GM19438 (cell line): ENCODE measurements at regions not wholly inside any gene's neighbourhood (a gene's known extent, or its start where the extent isn't known, plus 50 kb on each side); places are given as distances from the start of the nearest gene placed in this dataset.
"Not testable (repeated sequence)": the region's sequence is repeated elsewhere in the genome, so short reads cannot be mapped to it uniquely, and the experiment has no call there.

Experiments used
- ATAC-seq: cut with Tn5 transposase; IDR thresholded peaks from one replicate; pipeline ENCODE4 v1.9.1; 2021; ENCODE audit warnings: low read depth; ENCODE audit not compliant: unreplicated experiment

DNA sequence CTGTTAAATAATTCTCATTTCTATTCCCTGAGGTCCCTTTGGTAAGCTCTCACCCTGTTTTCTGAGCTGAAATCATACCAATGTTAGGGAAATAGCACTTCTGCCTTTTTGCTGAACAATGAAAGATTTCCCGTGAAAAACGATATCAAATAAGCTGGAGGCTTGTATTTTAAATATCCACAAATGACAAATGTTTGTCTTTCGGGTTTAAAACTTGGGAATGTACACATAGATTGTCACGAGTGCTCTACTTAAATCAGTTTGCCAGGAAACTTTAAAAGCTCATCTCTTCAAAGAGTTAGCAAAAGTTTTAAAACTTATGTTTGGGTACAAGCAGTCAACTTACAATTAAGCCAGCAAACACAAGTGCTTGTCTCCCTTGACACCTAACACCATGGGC, 393.5 kb upstream of the MON1B start:
- no peak for ATAC-seq

DNA sequence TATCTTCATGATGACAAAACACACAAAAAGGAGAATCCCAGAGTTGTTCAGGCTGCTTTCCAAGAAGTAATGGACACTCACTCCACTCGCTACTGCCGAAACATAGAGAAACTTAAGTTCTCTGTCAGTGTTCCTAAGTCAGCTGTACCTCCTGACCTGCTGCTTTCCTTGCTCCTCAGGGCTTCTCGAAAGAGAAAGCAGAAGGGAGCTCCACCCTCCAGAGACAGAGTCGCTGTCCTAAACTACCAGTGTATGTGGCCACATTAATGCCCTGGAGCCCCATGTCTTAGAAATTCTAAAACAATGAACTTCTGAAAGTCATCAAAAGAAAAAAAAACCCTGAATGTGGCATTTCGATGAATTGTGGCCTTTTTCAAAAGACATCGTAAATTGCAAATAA, 390.8 kb upstream of the MON1B start:
- no peak for ATAC-seq

DNA sequence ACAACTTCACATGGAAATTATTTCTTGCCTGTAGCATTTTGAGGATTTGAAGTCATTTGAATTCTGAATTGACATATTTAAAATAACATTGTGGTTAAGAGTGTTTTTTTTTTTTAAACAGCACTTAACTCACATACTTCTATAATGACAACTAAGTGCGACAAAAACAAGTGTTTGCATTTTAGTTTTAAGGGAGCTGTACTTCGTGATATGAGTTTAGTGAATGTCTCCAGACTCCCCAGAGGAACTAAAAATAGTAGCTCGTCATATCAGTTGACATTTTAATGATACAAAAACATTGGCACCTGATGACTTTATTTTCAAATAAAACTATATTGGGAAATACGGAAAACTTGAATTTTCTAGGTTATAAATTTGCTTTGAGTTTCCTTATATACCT, 389.6 kb upstream of the MON1B start:
- no peak for ATAC-seq

DNA sequence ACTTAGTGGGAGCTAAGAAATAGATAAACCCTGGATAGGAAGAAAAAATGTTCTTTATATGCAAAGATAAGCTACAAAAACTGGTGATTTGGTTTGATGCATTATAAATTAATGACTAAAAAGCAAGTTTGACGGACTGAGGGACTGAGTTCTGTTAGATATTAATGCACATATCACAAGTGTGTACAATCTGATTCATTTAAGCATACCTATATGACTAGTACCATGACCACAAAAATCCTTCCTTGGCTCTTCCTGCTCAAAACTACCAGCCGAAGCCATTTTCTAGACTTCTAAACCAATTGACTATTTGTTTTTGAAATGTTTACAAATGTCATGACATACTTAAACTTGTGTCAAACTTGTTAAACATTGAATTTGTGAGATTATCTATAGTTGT, 374.5 kb upstream of the MON1B start:
- peak; percentile 64 for ATAC-seq

DNA sequence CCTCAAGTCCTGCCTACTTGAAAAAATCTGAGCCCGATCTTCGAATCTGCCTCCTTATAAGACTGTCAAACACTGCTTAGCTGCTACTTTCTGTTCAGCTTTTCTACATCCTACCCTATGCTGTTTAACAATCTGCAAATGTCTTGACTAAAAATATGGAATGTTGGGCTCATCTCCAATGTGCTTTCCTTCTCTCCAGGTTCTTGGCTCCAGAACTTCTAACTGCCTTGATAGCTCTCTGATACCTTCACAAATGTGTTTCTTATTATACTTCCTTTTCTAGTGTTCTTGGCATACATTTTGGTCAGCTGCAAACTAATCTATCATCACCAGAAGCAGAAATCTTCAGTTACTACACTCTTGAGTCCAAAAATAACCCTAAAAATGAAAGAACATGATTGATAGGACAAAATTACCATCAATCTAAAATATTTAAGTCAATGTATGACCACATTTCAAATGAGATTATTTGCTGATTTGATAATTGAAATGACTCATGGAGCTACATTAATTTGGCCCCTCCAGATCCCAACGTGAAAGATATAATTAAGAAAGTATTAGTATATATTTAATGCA, 372.3 kb upstream of the MON1B start:
- no peak for ATAC-seq

DNA sequence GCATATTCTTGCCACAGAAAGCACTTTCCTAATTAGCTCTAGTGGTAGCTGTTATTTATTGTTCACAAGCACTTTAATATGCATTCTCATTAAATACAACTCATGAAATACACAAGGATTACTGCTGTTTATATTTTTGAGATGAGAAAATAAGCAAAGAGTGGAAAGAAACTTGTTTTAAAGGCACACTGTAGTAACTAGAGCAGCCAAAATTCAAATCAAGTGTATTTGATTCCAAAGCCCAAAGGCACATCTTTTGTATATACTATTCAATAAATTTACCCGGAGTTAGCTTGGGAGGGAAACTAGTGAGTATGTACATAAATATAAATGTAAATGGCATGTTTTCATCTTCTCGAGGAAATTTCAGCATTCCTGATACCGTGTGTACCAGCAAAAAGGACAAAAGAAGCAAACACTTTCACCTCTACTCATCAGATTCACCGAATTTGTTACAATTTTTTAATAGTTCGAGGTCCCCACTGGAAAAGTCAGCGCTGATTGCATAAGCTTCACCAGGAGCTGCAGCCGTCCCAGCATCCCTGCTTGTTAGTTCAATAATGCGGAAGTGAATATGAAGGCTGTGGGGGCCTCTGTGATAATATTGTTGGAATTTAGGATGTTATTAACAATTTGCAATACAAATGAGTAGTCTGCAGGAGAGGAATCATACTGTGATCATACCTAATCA, 371.6 kb upstream of the MON1B start:
- no peak for ATAC-seq

DNA sequence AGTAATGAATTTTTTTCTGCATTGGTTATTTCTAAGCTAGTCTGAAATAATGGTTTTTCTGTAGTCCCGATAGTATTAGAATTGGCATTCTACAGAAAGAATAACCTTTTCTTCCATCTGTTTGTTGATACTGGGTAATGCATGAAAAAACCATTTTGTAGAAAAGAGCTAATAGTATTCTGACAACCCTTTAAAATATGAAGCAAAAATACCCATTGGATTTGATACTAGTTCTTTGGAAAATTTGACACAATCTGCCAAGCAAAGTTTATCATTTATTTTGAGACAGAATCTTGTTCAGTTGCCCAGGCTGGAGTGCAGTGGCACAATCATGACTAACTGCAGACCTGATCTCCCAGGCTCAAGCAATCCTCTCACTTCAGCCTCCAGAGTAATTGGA, 366.8 kb upstream of the MON1B start:
- no peak for ATAC-seq

DNA sequence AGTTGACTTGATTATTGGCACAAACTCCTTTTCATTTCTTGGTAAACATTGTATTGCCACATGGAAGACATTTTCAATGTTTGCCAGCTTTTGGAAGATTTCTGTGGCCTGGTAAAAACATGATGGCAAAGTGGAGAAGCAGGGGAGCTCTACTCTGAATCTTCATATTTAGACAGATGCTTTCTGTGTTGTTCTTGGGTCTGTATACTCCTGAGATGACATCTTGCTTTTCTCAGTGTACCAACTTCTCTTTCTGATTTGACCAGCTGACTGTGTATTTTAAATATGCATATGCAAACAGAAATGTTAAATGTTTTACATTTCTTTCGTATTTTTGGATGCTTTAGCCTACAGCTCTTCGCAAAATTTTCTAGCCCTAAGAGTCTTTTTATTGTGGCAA, 366.2 kb upstream of the MON1B start:
- no peak for ATAC-seq

DNA sequence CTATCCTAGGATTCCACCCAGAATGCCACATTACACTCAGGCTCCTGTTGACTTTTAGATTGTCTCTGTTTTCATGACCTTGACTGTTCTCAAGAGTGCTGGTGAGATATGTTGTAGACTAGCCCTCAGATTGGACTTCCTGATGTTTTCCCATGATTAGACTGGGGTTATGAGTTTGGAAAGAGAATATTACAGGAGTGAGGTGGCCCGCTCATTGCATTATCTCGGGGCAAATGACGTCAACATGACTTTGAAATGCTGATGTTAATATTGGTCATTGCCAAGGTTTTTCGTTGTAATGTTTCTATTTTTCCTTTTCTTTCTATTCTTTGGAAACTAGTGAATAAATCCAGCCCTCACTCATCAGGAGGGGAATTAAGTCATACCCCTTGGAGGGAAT, 355.7 kb upstream of the MON1B start:
- ATAC-seq, result no peak

DNA sequence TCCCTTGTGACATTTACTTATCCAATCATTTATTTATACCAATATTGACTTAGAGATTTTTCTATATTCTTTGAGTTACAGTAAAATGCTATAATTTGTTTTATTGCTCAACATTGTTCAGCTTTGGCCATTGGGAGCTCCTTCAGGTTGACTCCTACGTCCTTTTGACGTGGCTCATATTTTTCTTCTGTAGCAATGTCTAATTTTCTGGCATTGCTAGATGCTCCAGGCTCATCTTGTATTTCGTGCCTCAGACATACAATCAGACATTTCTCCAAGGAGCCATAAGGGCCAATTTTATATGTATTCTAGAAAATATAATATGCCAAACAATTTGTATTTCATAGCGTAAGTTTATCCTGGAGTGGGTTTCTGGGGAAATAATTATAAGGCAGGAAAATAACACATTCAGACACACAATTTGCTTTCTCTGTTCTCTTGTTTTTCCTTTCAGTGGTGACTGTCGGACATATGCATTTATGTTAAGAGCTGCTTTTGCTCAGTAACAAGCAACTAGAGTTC, 355.1 kb upstream of the MON1B start:
- ATAC-seq, result no peak

DNA sequence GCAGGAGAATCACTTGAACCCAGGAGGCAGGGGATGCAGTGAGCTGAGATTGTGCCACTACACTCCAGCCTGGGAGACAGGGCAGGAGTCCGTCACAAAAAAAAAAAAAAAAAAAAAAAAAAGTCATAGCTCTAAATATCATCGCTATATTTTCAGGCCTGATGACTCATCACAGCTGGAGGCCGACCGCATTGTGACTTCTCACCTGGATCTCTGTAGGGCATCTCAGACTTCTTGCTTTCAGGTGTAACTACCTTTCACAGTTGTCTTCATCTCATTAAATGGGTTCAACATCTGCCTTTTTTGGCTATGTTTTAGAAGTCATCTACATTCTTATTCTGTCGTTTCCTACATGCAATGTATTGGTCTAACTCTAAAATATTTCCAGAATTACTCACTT, 353.1 kb upstream of the MON1B start:
- ATAC-seq, result no peak

DNA sequence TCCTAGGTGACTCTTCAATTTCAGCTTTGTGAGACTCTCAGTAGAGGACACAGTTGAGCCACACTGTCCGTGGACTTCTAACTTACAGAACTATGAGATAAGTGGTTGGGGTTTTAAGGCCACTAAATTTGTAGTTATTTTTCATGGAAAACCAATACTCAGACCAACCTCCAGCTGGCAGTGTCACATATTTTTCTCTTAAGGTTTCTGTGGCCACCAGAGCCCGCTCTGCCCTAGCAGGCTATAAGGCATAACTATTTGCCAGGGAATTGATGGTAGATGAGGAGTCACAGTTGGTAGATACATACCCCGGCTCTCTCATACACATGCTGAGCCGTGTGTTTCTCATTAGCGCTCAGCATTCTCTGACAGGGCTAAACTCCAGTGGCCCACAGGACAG, 336.8 kb upstream of the MON1B start:
- ATAC-seq, result no peak

DNA sequence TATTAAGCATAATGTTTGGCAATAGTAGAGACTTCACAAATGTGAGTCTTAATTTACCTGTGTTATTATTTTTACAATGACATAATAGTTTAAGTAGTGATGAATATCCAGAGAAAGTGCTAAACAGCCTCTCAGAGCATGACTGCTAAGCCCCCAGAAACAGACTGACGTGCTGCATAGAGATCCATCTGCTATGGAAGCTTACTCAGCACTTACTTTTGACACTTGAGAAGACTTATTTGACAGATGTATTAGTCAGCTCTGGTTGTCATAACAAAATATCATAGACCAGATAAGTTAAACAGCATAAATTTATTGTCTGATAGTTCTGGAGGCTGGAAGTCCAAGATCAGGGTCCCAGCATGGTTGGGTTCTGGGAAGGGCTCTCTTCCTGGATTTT, 334.9 kb upstream of the MON1B start:
- ATAC-seq, result no peak

DNA sequence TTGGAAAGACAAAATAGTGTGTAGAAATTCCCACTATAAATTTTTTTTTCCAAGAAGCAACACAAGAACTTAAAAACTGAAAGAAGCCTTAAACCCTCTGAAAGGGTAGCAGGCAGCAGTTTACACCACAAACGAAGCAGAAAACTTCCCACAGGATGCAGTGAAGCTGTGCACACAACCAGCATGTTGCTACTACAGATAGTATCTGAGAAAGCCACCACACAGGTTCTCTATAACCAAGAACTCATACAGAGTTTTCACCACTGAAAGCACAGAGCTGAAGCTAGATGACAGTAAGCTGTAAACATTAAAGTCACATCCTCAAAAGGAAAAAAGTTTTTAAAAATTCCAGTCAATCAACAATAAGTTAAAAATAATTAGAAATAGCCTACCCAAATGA, 333.6 kb upstream of the MON1B start:
- ATAC-seq, result no peak

DNA sequence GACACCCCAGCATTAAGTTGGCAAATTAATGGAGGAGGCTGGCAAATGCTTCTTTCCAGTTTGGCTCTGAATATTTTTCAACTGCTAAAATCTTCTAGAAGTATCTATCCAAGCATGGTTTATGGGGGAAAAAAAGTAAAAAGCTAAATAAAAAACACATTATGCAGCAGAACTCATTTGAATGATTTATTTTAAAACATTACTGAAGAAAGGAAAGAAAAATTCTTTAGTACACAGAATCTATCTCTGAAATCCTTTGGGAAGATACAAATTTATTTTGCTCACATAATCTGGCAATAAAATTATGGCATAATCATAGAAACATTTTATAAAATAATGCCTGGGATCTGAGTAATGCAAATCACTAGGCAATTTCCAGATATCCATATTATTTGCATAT, 328.1 kb upstream of the MON1B start:
- ATAC-seq, result no peak

DNA sequence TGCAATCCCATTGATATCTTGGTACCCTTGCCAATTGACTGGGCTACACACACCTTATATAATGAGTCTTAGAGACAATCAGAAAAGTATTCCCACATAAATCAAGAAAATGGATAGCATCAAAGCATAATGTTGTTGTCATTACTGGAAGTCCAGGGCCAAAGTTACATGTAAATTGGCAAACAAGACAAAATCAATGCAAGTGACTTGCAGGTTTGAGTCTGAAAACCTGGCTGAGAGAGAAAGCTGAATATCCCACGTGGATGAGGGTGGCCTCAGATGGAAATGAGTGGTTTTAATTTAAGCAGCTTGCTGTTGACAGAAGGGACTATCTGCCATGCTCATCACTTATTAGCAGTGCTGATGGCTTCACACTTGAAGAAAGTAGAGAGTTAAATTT, 324.0 kb upstream of the MON1B start:
- no peak for ATAC-seq

DNA sequence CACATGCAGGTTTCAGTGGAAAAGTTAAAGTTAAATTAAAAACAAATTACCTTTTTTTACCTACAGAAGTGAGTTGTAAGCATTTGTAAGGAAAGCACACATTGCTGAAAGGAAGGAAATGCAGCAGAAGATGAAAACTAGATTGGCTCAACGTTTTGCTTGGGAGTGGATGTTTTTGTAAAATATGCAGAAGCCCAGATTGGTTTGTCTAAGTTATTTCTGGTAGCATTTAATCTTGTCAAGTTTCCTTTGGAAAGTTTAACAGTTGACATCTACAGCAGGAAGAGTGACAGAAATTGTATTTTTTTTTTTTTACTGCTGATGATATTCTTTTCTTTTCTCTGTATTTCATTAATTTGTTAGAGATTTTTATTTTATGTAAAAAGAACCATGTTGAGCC, 315.1 kb upstream of the MON1B start:
- ATAC-seq, result no peak

DNA sequence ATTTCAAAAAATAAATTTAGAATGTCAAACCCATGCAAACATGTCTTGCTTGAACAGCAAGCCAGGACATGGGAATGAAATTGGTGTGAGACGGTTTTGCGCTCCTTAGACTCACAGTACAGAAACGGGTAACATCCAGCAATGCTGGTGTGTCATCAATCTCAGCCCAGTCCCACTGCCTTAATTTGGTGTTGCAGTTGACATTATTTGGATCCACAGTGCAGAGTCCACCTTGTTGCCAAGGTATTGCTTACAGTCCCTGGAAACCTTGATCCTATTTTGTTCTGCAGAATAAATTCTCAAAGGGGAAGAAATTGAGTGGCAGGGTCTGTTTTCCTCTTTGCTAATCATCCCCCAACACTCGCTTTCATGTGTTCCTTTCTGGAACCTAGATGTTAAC, 311.6 kb upstream of the MON1B start:
- ATAC-seq, result no peak

DNA sequence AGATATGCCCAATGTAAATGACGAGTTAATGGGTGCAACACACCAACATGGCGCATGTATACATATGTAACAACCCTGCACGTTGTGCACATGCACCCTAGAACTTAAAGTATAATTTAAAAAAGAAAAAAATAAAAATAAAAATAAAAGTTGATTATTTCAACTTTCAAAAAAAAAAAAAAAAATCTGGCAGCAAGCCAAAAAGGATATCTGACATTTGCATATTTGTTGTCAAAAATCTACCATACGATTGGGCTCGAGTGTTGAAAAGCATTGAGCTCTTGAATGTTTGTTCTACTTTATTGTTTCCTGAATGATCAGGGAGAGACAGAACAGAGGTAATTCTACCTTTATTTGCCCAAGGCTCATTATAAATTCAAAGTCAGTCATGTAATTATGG, 310.5 kb upstream of the MON1B start:
- not testable (repeated sequence) for ATAC-seq

DNA sequence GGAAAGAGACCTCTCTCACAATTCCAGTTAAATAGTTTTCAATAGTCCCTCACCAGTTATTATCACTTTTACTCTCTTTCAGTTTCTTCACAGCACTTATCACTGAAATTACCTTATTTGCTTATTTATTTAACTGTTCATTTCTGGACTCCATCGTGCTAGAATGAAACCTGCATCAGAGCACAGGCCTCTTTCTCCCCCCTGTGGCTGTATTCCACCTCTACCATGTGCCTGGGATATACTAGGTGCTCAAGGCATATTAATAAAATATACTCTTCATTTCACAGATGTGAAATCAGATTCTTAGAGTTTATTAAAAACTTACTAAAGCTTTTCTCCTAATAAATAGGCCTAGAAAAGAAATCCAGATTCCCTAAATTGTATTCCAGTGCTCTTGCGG, 308.9 kb upstream of the MON1B start:
- ATAC-seq, result no peak

DNA sequence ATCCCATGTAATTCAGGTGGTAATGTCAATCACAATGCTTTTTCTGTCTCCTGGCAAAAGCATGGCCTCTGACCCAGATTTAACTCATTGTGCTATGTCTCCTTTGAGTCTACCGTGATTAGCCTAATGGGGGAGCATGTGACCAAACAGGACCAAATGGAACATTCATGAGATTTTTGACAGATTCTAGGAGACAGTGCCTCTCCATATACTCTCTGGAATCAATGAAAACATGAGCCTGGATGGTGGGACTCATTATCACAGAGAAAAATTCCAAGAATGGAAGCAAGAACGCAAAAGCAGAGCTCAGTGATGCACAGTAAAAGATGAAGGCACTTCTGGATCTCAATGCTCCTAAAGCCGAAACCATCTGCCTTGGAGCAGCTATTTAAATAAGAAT, 307.9 kb upstream of the MON1B start:
- no peak for ATAC-seq

DNA sequence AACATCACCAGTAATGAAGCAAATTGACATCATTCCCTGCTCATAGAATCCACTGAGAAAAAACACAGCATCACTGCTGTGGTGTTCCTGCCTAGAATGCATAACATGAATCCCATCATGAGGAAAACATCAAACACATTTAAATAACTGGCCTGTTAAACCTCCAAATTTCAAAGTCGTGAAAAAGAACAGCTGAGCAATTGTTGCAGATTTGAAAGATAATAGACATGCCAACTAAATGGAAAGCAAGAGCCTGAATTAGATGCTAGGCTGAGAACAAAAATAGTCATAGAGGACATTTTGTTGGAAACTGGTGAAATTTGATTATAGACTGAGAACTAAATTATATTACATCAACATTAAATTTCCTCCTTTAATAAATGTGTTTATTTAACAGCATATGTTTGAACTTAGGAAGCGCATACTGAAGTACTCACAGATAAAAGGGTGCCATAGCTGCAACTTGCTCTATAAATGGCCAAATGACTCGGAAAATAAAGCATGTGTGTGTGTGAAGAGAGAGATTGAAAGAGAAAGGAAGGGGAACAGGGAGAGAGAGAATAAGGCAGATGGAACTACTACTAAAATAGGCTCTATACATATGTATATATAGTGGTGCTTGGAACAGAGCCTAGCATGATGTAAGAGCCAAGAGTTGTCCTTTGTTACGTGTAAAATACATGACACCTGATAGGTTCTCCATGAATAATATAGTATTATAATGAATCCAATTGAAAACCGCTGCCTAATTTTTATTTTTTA, 305.0 kb upstream of the MON1B start:
- ATAC-seq, result no peak
